ENCODE measurements at regions not wholly inside any gene's neighbourhood (a gene's known extent, or its start where the extent isn't known, plus 50 kb on each side); places are given as distances from the start of the nearest gene placed in this dataset.

DNA sequence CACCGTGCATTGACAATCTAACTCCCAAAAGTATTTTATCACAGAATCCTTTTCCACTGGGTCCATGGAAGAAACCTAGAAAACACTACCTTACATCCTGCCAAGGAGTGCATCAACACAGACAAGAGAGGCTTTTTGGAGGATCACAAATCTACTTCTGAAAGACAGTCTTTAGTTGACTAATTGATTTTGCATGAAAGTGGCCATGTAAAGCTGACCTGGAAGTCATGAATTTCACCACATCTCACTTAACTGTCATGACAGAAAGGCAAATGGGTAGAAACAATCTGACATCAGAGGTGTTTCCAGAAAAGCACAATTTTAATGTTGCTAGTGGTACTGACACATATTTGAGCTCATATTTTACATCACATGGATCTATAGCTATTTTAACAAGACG, 101.6 kb downstream of the FAM76B start:
- Histone ChIP-seq H3K27ac (no peak overlapping the region), H3K27me3 (peaks cover 4% of the 10 kb centered on the region), H3K36me3 (no peaks in the 10 kb centered on the region), H3K9me3 (no peaks in the 10 kb centered on the region), H3K4me1 (no peaks in the 10 kb centered on the region), H3K4me3 (no peak overlapping the region)
- DNase-seq: no peak
- in situ Hi-C loops (cut with MboI; ENCODE audit: low pct_ligation_motif_present in 1 of 4, low pct_unique_long_range_greater_than_20kb in 1 of 4, low sequenced_read_pairs in 3 of 4): no loop called here
- WGBS, 2 donors (ENCODE audit: low coverage in 1 of 2): 89 to 92% methylated on average over 2 of the region's 2 CpGs
- TF ChIP-seq POLR2A (IDR thresholded peaks at IDR 0.05) (no peak), POLR2AphosphoS5 (IDR thresholded peaks at IDR 0.05) (no peak), EP300 (IDR thresholded peaks at IDR 0.05; ENCODE audit: low read depth) (no peak)
- TF ChIP-seq, protein P1, sequence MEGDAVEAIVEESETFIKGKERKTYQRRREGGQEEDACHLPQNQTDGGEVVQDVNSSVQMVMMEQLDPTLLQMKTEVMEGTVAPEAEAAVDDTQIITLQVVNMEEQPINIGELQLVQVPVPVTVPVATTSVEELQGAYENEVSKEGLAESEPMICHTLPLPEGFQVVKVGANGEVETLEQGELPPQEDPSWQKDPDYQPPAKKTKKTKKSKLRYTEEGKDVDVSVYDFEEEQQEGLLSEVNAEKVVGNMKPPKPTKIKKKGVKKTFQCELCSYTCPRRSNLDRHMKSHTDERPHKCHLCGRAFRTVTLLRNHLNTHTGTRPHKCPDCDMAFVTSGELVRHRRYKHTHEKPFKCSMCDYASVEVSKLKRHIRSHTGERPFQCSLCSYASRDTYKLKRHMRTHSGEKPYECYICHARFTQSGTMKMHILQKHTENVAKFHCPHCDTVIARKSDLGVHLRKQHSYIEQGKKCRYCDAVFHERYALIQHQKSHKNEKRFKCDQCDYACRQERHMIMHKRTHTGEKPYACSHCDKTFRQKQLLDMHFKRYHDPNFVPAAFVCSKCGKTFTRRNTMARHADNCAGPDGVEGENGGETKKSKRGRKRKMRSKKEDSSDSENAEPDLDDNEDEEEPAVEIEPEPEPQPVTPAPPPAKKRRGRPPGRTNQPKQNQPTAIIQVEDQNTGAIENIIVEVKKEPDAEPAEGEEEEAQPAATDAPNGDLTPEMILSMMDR (IDR thresholded peaks at IDR 0.05): no peak
- intact Hi-C loops (cut with DNase I; ENCODE audit: low total_unique reads): no loop called here

DNA sequence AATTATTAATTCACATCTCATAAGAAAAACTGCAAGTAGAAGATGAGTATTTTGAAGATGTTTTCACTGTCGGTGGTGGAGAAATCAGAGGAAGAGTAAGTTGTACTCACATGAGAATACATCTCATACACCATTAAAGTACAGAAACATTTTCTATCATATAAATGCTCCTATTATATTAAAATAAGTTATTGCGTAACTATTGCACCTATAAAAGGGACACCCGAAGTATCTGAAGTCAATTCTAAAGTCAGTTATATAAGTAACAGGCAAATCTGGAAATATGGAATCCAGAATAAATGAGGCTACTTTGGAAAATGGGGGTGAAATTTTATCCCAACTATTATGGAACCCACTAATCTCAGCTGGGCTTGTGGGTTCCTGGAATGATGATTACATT, 103.3 kb downstream of the FAM76B start:
- Histone ChIP-seq H3K27ac (no peak overlapping the region), H3K4me1 (no peaks in the 10 kb centered on the region), H3K27me3 (peaks cover 1% of the 10 kb centered on the region), H3K9me3 (no peaks in the 10 kb centered on the region), H3K4me3 (no peak overlapping the region), H3K36me3 (no peaks in the 10 kb centered on the region)
- 90 to 93% methylated on average over 3 of the region's 3 CpGs for WGBS, 2 donors (ENCODE audit: low coverage in 1 of 2)
- in situ Hi-C loops (cut with MboI; ENCODE audit: low pct_ligation_motif_present in 1 of 4, low pct_unique_long_range_greater_than_20kb in 1 of 4, low sequenced_read_pairs in 3 of 4) (no loop called here), intact Hi-C loops (cut with DNase I; ENCODE audit: low total_unique reads) (no loop called here)
- TF ChIP-seq, protein P1 (IDR thresholded peaks at IDR 0.05): no peak
- TF ChIP-seq EP300 (IDR thresholded peaks at IDR 0.05; ENCODE audit: low read depth) (no peak), POLR2A (IDR thresholded peaks at IDR 0.05) (no peak), POLR2AphosphoS5 (IDR thresholded peaks at IDR 0.05) (no peak)
- no peak for DNase-seq

DNA sequence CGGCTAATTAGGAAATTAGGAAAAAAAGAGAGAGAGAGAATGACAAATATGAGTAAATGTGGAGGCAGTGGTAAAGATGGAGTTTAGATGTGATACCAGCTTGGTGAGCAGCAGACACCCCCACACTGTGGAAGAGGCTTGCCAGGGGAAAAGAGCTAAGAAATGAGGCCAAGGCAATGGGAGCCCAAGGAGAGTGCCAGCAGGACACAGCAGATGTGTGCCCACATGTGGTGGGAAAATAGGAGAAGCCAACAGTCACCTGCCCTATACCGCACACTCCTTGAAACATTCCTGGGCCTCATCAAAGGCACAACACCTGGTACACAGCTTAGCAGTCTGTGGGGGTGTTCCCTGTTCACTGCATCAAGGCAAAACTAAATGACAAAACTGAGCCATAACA, 104.9 kb downstream of the FAM76B start:
- H3K27me3 ChIP-seq: no peaks in the 10 kb centered on the region
- 50 to 90% methylated on average over 1 to 2 of the region's 2 CpGs for WGBS, 2 donors (ENCODE audit: low coverage in 1 of 2)
- TF ChIP-seq POLR2A (IDR thresholded peaks at IDR 0.05): no peak
- no peak for TF ChIP-seq EP300 (IDR thresholded peaks at IDR 0.05; ENCODE audit: low read depth)
- TF ChIP-seq, protein P1 (IDR thresholded peaks at IDR 0.05): no peak
- no peak for TF ChIP-seq POLR2AphosphoS5 (IDR thresholded peaks at IDR 0.05)
- H3K4me1 ChIP-seq: peaks cover 0 to 13% (median 2%) of the 10 kb centered on the region in 4 donors
- H3K9me3 ChIP-seq: no peaks in the 10 kb centered on the region
- no peak overlapping the region for H3K27ac ChIP-seq
- no peak overlapping the region for H3K4me3 ChIP-seq
- H3K36me3 ChIP-seq: no peaks in the 10 kb centered on the region
- DNase-seq: no peak
- in situ Hi-C loops (cut with MboI; ENCODE audit: low pct_ligation_motif_present in 1 of 4, low pct_unique_long_range_greater_than_20kb in 1 of 4, low sequenced_read_pairs in 3 of 4): no loop called here
- intact Hi-C loops (cut with DNase I; ENCODE audit: low total_unique reads): no loop called here

DNA sequence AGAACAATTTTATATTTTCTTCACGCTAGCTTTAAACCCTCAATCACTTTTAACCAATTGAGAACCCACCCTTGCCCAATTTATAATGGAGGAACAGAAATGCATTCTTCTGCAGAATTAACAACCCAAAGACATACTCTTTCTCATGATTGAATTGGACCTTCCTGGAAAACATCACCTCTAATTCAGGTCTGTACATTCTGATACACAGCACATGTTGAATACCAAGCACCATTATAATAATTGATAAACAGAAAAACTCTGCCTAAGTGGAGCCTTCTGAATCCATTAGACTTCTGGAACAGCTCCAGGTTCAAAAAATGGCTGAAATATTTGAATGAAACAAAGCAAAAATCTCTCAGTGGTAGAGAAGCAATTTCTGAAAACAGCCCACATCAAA, 105.4 kb downstream of the FAM76B start:
- Histone ChIP-seq H3K4me1 (peaks cover 0 to 13% (median 2%) of the 10 kb centered on the region in 4 donors), H3K27me3 (no peaks in the 10 kb centered on the region), H3K4me3 (no peak overlapping the region), H3K27ac (no peak overlapping the region), H3K9me3 (no peaks in the 10 kb centered on the region), H3K36me3 (no peaks in the 10 kb centered on the region)
- 100% methylated on average over 1 of the region's 1 CpG for WGBS, 2 donors (ENCODE audit: low coverage in 1 of 2)
- no peak for TF ChIP-seq POLR2A (IDR thresholded peaks at IDR 0.05)
- no peak for TF ChIP-seq EP300 (IDR thresholded peaks at IDR 0.05; ENCODE audit: low read depth)
- TF ChIP-seq, protein P1 (IDR thresholded peaks at IDR 0.05): no peak
- no peak for TF ChIP-seq POLR2AphosphoS5 (IDR thresholded peaks at IDR 0.05)
- intact Hi-C loops (cut with DNase I; ENCODE audit: low total_unique reads) (no loop called here), in situ Hi-C loops (cut with MboI; ENCODE audit: low pct_ligation_motif_present in 1 of 4, low pct_unique_long_range_greater_than_20kb in 1 of 4, low sequenced_read_pairs in 3 of 4) (no loop called here)
- no peak for DNase-seq

Data from transverse colon (tissue), 4 donors.